ENCODE measurements at regions not wholly inside any gene's neighbourhood (a gene's known extent, or its start where the extent isn't known, plus 50 kb on each side); places are given as distances from the start of the nearest gene placed in this dataset.

DNA sequence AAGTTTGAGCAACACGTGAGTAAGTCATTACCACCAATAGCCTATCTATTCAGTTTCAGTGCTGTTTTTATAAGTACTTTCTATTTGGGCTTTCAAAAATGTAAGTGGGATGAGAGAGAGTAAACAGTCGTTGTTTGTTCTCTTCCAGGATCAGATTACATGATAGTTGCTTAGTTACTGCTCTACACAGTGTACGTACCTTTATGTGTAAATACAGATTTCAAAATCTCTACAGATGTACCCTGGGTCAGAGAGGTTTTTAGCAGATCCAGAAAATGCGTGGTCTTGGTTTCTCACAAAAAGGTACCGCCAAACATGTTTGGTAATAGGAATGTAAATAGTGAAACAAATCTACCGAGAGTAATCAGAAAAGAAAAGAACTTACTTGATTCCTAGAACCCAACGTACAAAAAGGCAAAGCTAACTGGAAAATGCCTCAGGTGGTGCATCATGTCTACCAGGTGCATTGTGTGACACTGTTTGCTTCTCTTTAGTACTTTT, 421.1 kb downstream of the BCKDHB start:
- H3K27me3 ChIP-seq (ENCODE audit: control insufficient read depth, insufficient read depth, low read length) = no peaks in the 10 kb centered on the region
- no peaks in the 10 kb centered on the region for H3K36me3 ChIP-seq (ENCODE audit: control insufficient read depth, insufficient read depth, low read length)
- DNase-seq (ENCODE audit: low read depth) = no peak
- H3K4me3 ChIP-seq (ENCODE audit: low read depth, low read length) = no peak overlapping the region
- TF ChIP-seq, protein P1, sequence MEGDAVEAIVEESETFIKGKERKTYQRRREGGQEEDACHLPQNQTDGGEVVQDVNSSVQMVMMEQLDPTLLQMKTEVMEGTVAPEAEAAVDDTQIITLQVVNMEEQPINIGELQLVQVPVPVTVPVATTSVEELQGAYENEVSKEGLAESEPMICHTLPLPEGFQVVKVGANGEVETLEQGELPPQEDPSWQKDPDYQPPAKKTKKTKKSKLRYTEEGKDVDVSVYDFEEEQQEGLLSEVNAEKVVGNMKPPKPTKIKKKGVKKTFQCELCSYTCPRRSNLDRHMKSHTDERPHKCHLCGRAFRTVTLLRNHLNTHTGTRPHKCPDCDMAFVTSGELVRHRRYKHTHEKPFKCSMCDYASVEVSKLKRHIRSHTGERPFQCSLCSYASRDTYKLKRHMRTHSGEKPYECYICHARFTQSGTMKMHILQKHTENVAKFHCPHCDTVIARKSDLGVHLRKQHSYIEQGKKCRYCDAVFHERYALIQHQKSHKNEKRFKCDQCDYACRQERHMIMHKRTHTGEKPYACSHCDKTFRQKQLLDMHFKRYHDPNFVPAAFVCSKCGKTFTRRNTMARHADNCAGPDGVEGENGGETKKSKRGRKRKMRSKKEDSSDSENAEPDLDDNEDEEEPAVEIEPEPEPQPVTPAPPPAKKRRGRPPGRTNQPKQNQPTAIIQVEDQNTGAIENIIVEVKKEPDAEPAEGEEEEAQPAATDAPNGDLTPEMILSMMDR (IDR thresholded peaks at IDR 0.05; ENCODE audit: insufficient read depth, low read length, poor library complexity, severe bottlenecking) = no peak

DNA sequence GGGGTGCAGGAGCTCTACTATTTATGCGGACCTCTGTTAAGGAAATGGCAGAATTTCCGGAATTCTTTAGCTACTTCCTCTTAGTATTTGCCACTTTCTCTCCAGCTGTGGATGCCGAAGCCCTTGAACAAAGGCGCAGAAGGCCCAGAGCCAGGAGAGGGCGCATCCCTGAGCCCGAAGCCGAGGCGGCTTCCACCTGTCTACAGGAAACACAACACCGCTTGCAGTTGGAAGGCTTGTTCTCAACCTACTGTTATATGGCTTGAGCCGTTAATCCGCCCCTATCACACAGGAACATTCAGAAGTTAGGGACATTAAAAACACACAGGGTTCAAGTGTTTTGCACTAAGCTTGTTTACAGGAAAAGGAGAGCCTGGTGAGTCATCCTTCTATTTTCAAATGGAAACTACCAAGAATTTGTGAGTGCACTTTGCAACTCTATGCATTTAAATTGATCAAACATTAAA, 417.1 kb downstream of the BCKDHB start:
- no peak for DNase-seq (ENCODE audit: low read depth)
- no peaks in the 10 kb centered on the region for H3K36me3 ChIP-seq (ENCODE audit: control insufficient read depth, insufficient read depth, low read length)
- TF ChIP-seq, protein P1 (IDR thresholded peaks at IDR 0.05; ENCODE audit: insufficient read depth, low read length, poor library complexity, severe bottlenecking) = no peak

DNA sequence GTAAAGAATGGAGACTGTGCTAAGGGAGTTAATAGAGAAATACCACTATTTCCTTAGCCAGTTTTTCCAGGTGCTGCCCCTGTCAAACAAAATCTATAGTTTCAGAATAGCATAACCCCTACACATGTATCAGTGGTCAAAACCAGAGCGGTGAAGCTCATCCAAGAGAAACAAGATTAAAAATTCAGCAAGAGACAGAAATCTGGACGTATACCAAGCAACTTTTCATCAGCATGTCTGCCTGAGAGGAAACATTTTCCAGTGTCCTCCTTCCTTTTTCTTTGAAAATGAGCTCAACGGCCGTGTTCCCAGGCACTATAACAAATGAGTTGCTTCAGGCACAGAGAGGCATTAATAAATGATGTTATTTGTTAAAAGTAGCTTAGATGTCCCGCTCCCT, 416.5 kb downstream of the BCKDHB start:
- no peak for DNase-seq (ENCODE audit: low read depth)

More for the DNA sequence above, 417.1 kb downstream of the BCKDHB start:
- no peaks in the 10 kb centered on the region for H3K27me3 ChIP-seq (ENCODE audit: control insufficient read depth, insufficient read depth, low read length)
- no peak overlapping the region for H3K4me3 ChIP-seq (ENCODE audit: low read depth, low read length)

DNA sequence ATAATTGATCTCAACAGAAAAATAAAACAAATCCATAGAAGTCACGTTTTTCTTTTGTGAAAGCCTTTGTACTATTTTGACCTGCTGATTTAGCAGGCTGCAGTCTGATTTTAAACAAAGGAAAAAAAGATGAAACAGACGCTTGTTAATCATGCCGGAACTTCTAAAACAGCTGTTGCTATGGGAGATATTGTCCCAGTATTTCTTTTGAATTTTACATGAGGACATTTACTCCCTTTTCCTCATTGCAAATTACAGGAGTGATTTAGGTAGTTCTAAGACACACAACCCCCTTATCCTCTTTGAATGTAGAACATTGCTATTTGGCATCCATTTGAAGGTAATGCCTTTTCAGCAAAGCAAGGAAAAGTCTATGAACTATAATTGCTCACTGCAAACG, 416.1 kb downstream of the BCKDHB start:
- DNase-seq (ENCODE audit: low read depth) = no peak
- Histone ChIP-seq H3K27me3 (ENCODE audit: control insufficient read depth, insufficient read depth, low read length) (no peaks in the 10 kb centered on the region), H3K36me3 (ENCODE audit: control insufficient read depth, insufficient read depth, low read length) (no peaks in the 10 kb centered on the region), H3K4me3 (ENCODE audit: low read depth, low read length) (no peak overlapping the region)
- TF ChIP-seq, protein P1 (IDR thresholded peaks at IDR 0.05; ENCODE audit: insufficient read depth, low read length, poor library complexity, severe bottlenecking) = no peak

More for the DNA sequence above, 416.5 kb downstream of the BCKDHB start:
- H3K4me3 ChIP-seq (ENCODE audit: low read depth, low read length) = no peak overlapping the region
- no peaks in the 10 kb centered on the region for H3K27me3 ChIP-seq (ENCODE audit: control insufficient read depth, insufficient read depth, low read length)
- H3K36me3 ChIP-seq (ENCODE audit: control insufficient read depth, insufficient read depth, low read length) = no peaks in the 10 kb centered on the region
- TF ChIP-seq, protein P1 (IDR thresholded peaks at IDR 0.05; ENCODE audit: insufficient read depth, low read length, poor library complexity, severe bottlenecking) = no peak

DNA sequence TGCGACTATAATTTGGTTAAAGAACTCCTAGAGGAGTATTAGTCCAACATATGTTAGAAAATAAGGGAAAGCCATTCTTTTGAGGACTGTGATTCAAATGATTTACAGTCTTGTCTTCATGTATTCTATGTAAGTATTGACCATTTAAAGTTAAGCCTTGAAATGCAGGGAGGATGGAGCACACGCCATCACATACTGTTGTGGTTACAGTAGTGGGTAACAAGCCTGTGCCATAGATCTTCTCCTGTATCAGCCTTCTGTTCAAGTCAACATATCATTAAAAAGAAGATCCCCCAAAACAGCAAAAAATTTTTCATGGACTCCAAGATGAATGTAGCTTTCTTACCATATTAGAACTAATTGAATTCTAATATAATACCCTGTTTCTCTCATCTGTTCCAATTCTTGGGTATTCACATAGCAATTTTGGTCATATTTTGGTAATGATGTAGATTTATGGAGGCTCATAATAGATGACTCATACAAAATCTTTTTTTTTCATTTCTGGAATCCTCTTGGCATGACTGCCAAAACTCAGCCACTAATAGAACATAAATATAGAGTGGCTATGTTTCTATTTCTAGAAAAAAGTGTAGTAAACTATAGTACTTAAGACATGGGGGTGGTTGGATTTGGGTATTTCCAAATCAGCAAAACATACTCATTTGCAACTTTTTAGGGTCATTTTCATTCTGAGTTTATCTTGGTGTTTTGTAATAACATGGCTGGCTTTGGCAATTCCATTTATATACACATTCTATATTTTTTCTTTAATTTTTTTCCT, 413.5 kb downstream of the BCKDHB start:
- Histone ChIP-seq H3K36me3 (ENCODE audit: control insufficient read depth, insufficient read depth, low read length) (no peaks in the 10 kb centered on the region), H3K27me3 (ENCODE audit: control insufficient read depth, insufficient read depth, low read length) (no peaks in the 10 kb centered on the region), H3K4me3 (ENCODE audit: low read depth, low read length) (no peak overlapping the region)
- DNase-seq (ENCODE audit: low read depth) = no peak
- TF ChIP-seq, protein P1 (IDR thresholded peaks at IDR 0.05; ENCODE audit: insufficient read depth, low read length, poor library complexity, severe bottlenecking) = no peak
